ENCODE measurements at regions not wholly inside any gene's neighbourhood (a gene's known extent, or its start where the extent isn't known, plus 50 kb on each side); places are given as distances from the start of the nearest gene placed in this dataset.
"Not testable (repeated sequence)": the region's sequence is repeated elsewhere in the genome, so short reads cannot be mapped to it uniquely, and the experiment has no call there.

DNA sequence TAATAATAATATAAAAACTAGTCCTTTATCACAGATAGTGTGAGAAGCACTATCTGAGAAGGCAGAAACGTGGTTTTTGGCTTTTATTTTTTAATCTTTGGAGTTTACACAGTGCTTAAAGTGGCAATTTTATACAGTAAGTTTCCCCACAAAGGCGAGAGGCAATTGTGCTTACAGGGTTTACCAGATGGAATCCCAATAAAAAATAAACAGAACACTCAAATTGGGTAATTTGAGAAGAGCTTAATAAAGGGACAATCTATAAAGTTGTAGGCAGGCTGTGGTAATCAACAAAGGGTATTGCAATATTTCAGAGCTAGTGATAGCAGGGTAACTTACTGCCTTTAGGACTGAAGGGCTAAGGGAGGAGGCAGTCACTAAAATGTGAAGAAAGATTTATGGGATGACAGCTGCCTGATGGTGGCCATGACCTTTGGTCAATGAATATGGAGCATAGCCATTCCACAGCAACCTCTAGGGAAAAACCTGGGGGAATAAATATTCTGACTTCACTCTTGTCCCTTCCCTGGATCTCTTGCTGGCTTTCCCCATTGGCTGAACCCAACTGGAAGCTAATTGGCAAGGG lies 108.9 kb upstream of the GPR39 start:
- intact Hi-C loops (cut with DNase I); DNase-seq (ENCODE audit: low spot score); ATAC-seq: not testable (repeated sequence)

DNA sequence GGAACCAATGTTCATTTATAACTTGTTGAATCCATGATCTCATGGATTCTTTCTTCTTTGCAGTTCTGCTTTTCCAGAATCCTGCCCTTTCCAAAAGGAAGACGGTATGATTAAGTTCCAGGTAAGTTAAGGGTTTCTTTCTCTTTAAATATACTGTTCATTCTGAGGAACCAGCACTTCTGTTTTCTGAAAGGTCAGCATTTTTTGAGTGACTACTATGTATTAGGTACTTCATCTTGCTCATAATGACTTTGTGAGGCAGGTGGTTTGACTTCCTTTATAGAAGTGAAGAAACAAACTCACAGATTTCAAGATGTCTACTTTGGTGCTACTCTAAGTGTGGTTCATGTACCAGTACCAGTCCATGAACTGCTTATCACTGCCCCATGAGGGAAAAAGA lies 107.4 kb upstream of the GPR39 start:
- intact Hi-C loops (cut with DNase I); DNase-seq (ENCODE audit: low spot score); ATAC-seq: not testable (repeated sequence)

DNA sequence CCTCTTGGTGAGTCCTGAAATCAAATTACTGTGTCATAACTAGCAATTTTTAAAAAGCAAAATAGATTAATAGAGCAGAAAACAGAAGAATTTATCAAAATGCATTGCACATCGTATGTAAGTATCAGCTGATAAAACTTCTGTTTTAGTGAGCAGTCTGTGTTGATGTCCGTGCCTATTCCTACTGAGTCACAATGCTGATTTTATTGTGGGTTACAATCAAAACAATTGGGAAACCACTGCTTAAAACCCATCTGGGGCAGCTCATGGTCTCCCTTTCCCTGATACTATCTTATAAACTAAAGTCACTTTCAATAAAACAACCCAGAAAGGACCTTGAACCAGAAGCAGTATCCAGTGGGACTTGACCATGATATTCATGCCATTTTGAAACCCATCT lies 101.1 kb upstream of the GPR39 start:
- DNase-seq (ENCODE audit: low spot score); ATAC-seq; intact Hi-C loops (cut with DNase I): not testable (repeated sequence)

DNA sequence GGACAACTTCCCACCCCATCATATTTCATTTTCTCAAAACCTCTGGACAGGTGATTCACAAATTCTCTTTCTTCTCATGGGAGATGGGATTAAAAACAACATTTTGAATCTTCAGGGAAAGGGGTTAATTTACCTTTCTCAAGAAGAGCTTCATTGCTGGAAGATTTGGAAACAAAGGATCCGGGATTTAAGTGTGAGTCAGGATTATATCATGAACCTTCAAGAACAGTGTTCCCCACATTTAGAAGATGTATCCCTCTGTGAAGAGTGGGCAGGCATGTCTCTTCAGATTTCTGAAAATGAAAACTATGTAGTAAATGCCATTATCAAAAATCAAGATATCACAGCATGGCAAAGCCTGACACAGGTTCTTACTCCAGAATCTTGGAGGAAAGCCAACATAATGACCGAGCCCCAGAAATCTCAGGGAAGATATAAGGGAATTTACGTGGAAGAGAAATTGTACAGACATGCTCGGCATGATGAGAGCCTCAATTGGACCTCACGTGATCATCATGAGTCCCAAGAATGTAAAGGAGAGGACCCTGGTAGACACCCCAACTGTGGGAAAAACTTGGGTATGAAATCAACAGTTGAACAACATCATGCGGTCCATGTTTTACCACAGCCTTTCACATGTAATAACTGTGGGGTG lies 99.5 kb upstream of the GPR39 start:
- intact Hi-C loops (cut with DNase I); DNase-seq (ENCODE audit: low spot score); ATAC-seq: not testable (repeated sequence)

DNA sequence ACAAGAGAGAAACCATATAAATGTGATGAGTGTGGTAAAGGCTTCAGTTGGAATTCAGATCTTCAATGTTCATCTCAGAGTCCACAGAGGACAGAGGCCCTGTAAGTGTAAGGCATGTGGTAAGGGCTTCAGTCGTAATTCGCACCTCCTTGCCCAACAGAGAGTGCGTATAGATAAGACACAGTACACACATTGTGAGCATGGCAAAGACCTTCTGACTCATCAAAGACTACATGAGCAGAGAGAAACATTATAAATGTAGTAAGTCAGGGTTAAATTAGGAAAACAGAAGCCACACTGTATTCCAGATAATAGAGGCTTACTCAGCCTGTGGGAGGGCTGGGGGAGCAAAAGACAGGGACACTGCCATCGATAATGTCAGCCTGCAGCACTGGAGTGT lies 98.1 kb upstream of the GPR39 start:
- DNase-seq (ENCODE audit: low spot score); ATAC-seq; intact Hi-C loops (cut with DNase I): not testable (repeated sequence)

- intact Hi-C loops (cut with DNase I); DNase-seq (ENCODE audit: low spot score); ATAC-seq: not testable (repeated sequence)
Measured at GRCh38 chr2:132324005-132324404, 92.6 kb upstream of the GPR39 start.

- ATAC-seq; DNase-seq (ENCODE audit: low spot score); intact Hi-C loops (cut with DNase I): not testable (repeated sequence)
Measured at GRCh38 chr2:132332345-132333033, 84.1 kb upstream of the GPR39 start.

GRCh38 chr2:132337135-132337534 lies 79.5 kb upstream of the GPR39 start:
- ATAC-seq; intact Hi-C loops (cut with DNase I); DNase-seq (ENCODE audit: low spot score): not testable (repeated sequence)

DNA sequence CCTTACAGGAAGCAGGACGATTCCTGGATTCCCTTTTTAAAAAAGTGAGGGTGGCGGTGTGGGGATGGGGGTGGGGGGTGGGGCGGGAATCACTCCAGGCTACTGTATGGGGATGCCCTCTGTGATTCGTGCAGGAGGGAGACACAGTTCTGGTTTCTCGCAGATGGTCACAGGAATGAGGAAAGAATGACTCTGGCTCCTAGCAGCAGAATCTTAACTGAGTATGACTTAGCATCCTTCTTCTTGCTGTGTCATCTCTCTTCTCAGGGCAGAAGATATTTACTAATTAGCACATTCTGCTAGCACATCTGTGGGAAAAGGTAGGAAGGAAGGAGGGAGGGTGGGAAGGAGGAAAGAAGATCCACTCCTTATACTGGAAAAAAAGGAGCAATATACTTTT lies 78.8 kb upstream of the GPR39 start:
- not testable (repeated sequence) for ATAC-seq

DNA sequence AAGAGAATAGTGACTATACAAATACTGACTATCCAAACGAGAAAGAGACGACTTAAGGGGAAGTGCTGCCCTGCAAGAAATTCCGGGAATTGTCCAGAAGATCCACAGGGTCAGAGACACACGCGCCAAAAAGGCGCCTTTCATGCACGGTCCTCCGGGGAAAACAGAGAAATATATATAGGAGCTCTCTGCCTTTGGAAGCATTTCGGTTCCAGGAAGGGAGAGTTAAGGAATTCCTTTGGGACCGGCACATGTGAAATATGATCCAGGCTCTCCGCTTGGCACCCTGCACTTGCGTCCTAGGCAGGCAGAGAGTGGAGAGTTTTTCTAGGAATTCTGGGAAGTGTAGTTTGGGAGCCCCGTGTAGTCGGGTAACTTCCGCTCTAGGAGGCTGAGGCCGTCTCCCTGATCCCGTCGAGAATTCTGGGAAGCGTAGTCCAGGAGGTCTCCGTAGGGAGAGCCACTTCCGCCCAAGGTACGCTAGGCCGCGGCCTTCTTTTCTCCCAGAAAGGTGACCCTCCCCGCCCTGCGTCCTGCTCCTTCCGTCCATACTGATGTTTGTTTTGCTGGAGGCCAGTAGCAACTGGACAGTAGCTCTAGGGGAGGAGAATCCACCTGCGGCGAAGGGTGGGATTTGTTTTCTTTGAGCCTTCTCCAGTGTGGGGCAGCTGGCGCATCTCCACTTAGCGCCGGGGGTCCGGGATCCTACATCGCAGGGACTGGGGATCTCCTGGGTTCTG lies 69.4 kb upstream of the GPR39 start:
- ATAC-seq (peak; percentile 100), DNase-seq (ENCODE audit: low spot score) (peak; percentile 84)
- intact Hi-C loops (cut with DNase I) = not testable (repeated sequence)

More for the DNA sequence above, 78.8 kb upstream of the GPR39 start:
- DNase-seq (ENCODE audit: low spot score); intact Hi-C loops (cut with DNase I): not testable (repeated sequence)

DNA sequence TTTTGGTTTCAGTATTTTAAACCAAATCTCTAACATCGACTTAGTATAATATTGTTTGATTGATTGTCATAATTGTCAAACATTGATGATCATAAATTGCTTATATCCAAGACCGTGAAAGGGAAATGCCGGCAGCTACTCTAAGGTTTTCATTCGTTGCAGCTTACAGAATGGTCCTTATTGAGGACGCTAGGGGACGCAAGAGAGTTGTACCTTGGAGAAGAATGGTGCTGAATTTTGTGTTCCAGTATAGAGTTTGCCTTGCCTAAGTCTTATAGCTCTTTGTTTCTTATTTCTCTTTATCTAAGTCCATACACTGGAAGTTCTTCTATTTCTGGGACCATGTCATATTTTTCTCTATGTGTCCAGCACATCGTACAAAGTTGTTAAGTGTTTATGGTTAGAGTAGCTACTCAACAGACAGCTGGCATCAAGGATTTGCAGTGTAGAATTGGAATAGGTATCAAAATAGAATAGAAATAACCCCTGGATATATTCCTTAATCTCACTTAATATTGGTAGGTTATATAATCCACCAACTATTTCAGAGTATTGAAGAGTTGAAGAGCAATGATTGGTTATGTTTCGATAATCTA lies 67.4 kb upstream of the GPR39 start:
- DNase-seq (ENCODE audit: low spot score); ATAC-seq; intact Hi-C loops (cut with DNase I): not testable (repeated sequence)

GRCh38 chr2:132351668-132352067 lies 64.9 kb upstream of the GPR39 start:
- ATAC-seq; intact Hi-C loops (cut with DNase I); DNase-seq (ENCODE audit: low spot score): not testable (repeated sequence)

DNA sequence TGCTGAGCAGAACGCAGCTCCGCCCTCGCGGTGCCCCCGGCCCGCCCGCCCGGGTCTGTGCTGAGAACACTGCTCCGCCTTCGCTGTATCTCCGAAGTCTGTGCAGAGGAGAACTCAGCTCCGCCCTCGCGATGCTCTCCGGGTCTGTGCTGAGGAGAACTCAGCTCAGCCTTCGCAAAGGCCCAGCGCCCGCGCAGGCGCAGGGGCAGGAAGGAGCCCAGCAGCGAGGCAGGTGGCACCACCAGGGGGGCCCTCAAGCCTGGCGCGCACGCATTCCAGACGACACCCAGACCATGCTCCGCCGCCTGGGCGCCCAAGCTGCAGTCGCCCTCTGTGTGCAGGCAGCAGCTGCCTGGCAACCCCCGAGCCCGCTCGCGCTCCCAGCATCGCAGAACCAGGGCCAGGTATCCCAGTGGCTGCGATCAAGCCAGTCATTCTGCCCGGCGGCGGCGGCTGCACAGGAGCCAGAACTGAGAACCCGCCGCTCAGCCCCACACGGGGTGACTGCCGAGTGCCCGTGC lies 64.1 kb upstream of the GPR39 start:
- peak; percentile 71 for DNase-seq (ENCODE audit: low spot score)
- intact Hi-C loops (cut with DNase I) = not testable (repeated sequence)
- peak; percentile 94 for ATAC-seq

DNA sequence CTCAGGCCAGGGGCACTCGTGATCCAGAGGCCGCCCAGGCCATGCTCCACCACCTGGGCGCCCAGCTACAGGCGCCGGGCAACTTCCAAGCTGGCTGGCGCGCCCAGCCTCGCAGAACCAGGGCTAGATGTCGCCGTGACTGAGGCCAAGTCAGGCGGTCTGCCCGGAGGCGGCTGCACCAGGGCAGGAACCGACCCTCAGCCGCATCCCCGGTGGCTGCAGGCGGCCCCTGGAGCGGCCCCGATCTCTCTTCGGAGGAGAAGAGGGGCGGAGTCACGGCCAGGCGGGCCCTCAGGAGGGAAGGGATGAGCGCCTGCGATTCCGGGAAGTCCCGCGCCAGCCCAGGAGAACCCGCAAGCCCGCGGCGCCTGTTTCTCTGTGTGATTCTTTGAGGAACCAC lies 63.2 kb upstream of the GPR39 start:
- intact Hi-C loops (cut with DNase I); ATAC-seq: not testable (repeated sequence)
- peak; percentile 68 for DNase-seq (ENCODE audit: low spot score)

GRCh38 chr2:132360964-132361363 lies 55.6 kb upstream of the GPR39 start:
- ATAC-seq; intact Hi-C loops (cut with DNase I): not testable (repeated sequence)
- peak; percentile 60 for DNase-seq (ENCODE audit: low spot score)

DNA sequence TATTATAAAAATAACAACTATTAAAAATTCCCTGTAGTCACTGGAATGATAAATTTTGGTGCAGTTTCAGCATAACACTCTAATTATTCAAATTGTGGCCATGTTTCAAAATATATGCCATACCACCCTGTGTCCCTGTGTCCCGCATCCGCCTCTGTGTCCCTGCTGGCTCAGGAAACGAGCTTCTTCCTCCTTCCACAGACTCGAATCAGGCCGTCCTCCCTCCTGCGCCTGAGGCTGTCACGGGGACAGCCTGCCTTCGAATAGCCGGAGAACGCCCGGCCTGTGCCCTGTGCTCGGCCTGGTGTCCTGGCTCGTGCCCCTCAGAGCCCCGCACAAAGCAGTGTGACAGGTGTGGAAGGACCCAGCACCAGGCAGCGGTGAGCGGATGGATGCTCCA lies 55.1 kb upstream of the GPR39 start:
- DNase-seq (ENCODE audit: low spot score); intact Hi-C loops (cut with DNase I); ATAC-seq: not testable (repeated sequence)

DNA sequence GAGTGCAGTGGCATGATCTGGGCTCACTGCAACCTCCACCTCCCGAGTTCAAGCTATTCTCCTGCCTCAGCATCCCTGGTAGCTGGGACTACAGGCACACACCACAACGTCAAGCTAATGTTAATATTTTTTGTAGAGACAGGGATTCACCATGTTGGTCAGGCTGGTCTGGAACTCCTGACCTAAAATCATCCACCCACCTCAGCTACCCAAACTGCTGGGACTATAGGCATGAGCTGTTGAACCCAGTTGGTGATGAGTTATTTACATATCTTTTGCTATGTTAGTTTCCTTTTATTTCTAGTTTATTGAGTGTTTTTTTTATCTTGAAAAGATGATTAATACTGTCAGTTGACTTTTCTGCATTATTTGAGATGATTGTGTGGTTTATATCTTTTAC lies 53.3 kb upstream of the GPR39 start:
- ATAC-seq = peak; percentile 17
- intact Hi-C loops (cut with DNase I); DNase-seq (ENCODE audit: low spot score): not testable (repeated sequence)

GRCh38 chr2:132365963-132366362 lies 50.6 kb upstream of the GPR39 start:
- intact Hi-C loops (cut with DNase I); ATAC-seq; DNase-seq (ENCODE audit: low spot score): not testable (repeated sequence)

All from sciatic nerve (tissue), 2 donors.